Kidney (tissue), 13 donors: ENCODE measurements at regions not wholly inside any gene's neighbourhood (a gene's known extent, or its start where the extent isn't known, plus 50 kb on each side); places are given as distances from the start of the nearest gene placed in this dataset.
"Not testable (repeated sequence)": the region's sequence is repeated elsewhere in the genome, so short reads cannot be mapped to it uniquely, and the experiment has no call there.

Source experiments
- DNase-seq, 5 donors: peaks; one replicate each; pipeline ENCODE4 v3.0.0-alpha.2; 2013 to 2020
- FAIRE-seq: peaks from 2 replicates; lab custom pipeline; 2012; peaks lifted over from hg19 to GRCh38; lab: Jason Lieb, UNC
- H3K27ac ChIP-seq, 2 donors: one replicate each; pipeline ENCODE4 v1.7.0; 2013; ENCODE audit warnings: low read depth in 2 of 2, low read length in 2 of 2, inconsistent platforms in 1 of 2
- H3K27me3 ChIP-seq: one replicate; pipeline ENCODE4 v1.7.1; 2013; ENCODE audit warnings: low read length, inconsistent platforms; ENCODE audit not compliant: control insufficient read depth, insufficient read depth
- H3K36me3 ChIP-seq, 3 donors: one replicate each; pipeline versions ENCODE4 v1.7.0 to v1.7.1; 2013; ENCODE audit warnings: low read length in 3 of 3, control low read depth in 1 of 3, inconsistent platforms in 1 of 3; ENCODE audit not compliant: insufficient read depth in 3 of 3, control insufficient read depth in 2 of 3
- H3K4me1 ChIP-seq, 3 donors: one replicate each; pipeline versions ENCODE4 v1.7.0 to v1.7.1; 2013; ENCODE audit warnings: low read length in 3 of 3, inconsistent platforms in 1 of 3, low read depth in 1 of 3; ENCODE audit not compliant: control insufficient read depth in 2 of 3, insufficient read depth in 2 of 3
- H3K4me3 ChIP-seq, 3 donors: one replicate each; pipeline versions ENCODE4 v1.7.0 to v1.8.1; 2013; ENCODE audit warnings: low read length in 3 of 3, control low read depth in 1 of 3, inconsistent platforms in 1 of 3
- H3K9ac ChIP-seq, 3 donors: one replicate each; pipeline versions ENCODE4 v1.7.0 to v1.7.1; 2013; ENCODE audit warnings: low read length in 3 of 3, control low read depth in 1 of 3, inconsistent platforms in 1 of 3
- H3K9me3 ChIP-seq, 3 donors: one replicate each; pipeline versions ENCODE4 v1.7.0 to v1.7.1; 2013; ENCODE audit warnings: low read length in 3 of 3, control low read depth in 1 of 3, inconsistent platforms in 1 of 3; ENCODE audit not compliant: control insufficient read depth in 2 of 3, insufficient read depth in 1 of 3
- intact Hi-C: fragments of 100-400 bp; cut with DNase I; formaldehyde crosslinking; loops from one replicate; pipeline ENCODE4 v1.11.1; 2022
- TF ChIP-seq, protein P1 (sequence below): IDR thresholded peaks from 3 replicates; pipeline ENCODE4 v1.5.1; 2012; ENCODE audit warnings: mild to moderate bottlenecking, moderate library complexity, borderline replicate concordance; ENCODE audit not compliant: insufficient read depth; ENCODE audit errors: extremely low read depth
- donor health status: control.
- donor health status: control.
- donor health status: control.
- donor health status: control.
- donor health status: control.
- donor health status: DM: yes; HTN: yes; CAD: no.
- donor health status: Normal renal cell carcinoma (clear cell type).

DNA sequence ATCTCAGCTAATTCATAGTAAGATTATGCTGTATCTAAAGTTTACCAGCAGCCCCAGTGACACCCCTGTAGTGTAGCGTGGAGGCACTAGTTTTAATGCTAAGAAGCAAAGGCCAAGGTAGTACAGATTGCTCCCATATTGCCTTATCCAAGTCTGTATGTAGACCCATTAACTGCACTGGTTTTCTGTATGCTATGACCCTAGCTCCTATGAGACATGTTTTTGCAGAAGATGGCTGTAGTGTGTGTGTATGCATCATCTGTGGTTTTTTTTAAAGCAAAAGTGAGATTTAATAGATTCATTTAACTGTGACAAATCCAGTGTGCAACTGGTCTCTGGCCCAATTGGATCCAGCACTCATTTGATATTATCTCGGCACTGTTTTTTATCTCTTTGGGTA is 86.5 kb downstream of the HAUS1 start:
- intact Hi-C loops, result no loop called here
- H3K9me3 ChIP-seq, result no peaks in the 10 kb centered on the region
- H3K4me1 ChIP-seq, result peaks cover 0 to 4% (median 0%) of the 10 kb centered on the region in 3 donors
- no peak for FAIRE-seq
- no peak overlapping the region for H3K9ac ChIP-seq
- TF ChIP-seq, protein P1, sequence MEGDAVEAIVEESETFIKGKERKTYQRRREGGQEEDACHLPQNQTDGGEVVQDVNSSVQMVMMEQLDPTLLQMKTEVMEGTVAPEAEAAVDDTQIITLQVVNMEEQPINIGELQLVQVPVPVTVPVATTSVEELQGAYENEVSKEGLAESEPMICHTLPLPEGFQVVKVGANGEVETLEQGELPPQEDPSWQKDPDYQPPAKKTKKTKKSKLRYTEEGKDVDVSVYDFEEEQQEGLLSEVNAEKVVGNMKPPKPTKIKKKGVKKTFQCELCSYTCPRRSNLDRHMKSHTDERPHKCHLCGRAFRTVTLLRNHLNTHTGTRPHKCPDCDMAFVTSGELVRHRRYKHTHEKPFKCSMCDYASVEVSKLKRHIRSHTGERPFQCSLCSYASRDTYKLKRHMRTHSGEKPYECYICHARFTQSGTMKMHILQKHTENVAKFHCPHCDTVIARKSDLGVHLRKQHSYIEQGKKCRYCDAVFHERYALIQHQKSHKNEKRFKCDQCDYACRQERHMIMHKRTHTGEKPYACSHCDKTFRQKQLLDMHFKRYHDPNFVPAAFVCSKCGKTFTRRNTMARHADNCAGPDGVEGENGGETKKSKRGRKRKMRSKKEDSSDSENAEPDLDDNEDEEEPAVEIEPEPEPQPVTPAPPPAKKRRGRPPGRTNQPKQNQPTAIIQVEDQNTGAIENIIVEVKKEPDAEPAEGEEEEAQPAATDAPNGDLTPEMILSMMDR, result no peak
- H3K27me3 ChIP-seq, result no peaks in the 10 kb centered on the region
- no peak for DNase-seq
- H3K4me3 ChIP-seq, result no peak overlapping the region
- H3K27ac ChIP-seq, result no peak overlapping the region
- H3K36me3 ChIP-seq, result no peaks in the 10 kb centered on the region

DNA sequence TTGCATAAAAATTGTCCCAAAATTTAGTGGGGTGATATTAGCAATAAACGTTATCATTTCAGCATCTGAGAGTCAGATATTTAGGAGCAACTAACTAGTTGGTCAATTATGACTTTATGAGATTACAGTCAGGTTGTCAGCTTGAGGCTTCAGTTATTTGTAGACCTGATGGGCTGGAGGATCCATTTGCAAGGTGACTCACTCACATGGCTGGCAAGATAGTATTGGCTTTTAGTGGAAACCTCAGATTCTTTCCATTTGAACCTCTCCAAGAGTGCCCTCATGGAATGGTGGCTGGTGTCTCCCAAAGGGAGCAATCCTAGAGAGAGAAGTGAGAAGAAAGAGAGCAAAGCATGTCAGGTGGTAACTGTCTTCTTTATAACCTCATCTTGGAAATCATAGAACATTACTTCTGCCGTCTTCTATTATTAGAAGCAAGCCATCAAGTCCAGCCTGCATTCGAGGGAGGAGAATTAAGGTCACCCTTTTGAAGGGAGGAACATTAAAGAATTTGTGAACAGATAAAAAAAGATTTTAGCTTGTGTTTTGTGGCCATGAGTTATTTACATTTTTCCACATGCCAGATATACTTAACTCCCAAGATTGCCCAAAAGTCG is 92.5 kb downstream of the HAUS1 start:
- Histone ChIP-seq H3K36me3 (no peaks in the 10 kb centered on the region), H3K27ac (no peak overlapping the region), H3K9ac (no peak overlapping the region), H3K4me1 (no peaks in the 10 kb centered on the region), H3K27me3 (no peaks in the 10 kb centered on the region), H3K9me3 (no peaks in the 10 kb centered on the region), H3K4me3 (no peak overlapping the region)
- TF ChIP-seq, protein P1, result no peak
- intact Hi-C loops, result no loop called here
- no peak for FAIRE-seq
- no peak for DNase-seq

DNA sequence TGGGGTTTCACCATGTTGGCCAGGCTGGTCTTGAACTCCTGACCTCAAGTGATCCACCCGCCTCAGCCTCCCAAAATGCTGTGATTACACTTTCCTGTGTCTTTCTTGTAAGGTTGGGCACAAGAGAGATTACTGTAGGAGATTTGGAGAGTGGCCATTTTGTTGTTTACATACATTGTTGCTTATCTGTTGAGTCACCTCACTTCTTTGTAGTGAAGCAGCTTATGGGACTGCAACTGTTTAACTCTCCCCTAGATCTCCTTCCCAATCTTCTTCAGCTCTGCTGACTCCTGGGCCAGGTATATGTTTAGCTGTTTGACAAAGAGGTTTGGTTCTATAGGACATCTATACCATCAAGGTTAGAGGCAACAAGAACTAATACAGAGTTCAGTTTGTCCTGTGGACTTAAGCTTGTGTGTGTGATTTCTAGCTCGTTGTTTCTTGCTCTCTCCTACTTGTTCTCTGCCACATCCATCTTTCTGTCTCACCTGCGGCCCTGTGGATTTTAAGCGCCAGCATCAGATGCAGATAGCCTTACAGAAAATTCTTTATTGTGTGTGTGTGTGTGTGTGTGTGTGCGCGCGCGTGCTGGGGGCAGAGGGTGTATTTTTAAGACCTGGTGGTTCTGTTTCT is 95.4 kb downstream of the HAUS1 start:
- no peaks in the 10 kb centered on the region for H3K27me3 ChIP-seq
- no peaks in the 10 kb centered on the region for H3K36me3 ChIP-seq
- DNase-seq (no peak), FAIRE-seq (no peak)
- H3K9me3 ChIP-seq, result no peaks in the 10 kb centered on the region
- intact Hi-C loops, result no loop called here
- TF ChIP-seq, protein P1, result no peak
- no peaks in the 10 kb centered on the region for H3K4me1 ChIP-seq
- H3K4me3 ChIP-seq, result no peak overlapping the region
- no peak overlapping the region for H3K9ac ChIP-seq
- no peak overlapping the region for H3K27ac ChIP-seq

DNA sequence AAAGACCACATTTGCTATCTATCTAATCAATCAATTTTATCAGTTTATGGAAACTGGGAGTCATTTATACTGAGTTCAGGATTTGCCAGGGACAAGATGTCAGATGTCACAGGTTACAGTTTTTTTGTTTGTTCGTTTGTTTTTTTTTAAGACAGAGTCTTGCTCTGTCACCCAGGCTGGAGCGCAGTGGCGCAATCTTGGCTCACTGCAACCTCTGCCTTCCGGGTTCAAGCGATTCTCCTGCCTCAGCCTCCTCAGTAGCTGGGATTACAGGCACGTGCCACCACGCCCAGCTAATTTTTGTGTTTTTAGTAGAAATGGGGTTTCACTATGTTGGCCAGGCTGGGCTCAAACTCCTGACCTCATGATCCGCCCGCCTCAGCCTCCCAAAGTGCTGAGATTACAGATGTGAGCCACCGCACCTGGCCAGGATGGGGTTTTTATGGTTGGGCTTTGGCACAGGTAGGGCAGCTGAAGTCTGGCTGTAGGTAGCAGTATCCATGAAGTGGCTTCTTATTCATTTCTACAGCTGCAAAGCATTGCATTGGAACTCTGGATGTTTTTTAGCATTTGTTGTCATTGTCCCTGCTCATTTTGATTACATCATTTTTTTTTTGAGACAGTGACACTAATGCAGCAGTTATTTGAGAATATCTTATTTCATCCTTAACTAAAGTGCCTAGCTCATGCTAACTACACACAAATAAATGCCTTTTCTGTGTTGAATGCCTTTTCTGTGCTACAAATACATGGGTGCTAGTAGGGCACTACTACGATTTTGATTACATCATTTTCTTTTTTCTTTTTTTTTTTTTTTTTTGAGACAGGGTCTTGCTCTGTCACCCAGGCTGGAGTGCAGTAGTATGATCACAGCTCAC is 96.2 kb downstream of the HAUS1 start:
- H3K27ac ChIP-seq, H3K27me3 ChIP-seq, DNase-seq, FAIRE-seq, intact Hi-C loops, H3K36me3 ChIP-seq, H3K4me1 ChIP-seq, H3K4me3 ChIP-seq, H3K9ac ChIP-seq, H3K9me3 ChIP-seq: not testable (repeated sequence)
